Neuron (in vitro differentiated cells): ENCODE measurements at regions not wholly inside any gene's neighbourhood (a gene's known extent, or its start where the extent isn't known, plus 50 kb on each side); places are given as distances from the start of the nearest gene placed in this dataset.
"Not testable (repeated sequence)": the region's sequence is repeated elsewhere in the genome, so short reads cannot be mapped to it uniquely, and the experiment has no call there.

Experiments
- H2AFZ ChIP-seq: one replicate; pipeline ENCODE4 v1.6.1; 2013; ENCODE audit warnings: low read depth, mild to moderate bottlenecking, inconsistent platforms, low read length, moderate library complexity
- H3K27me3 ChIP-seq: one replicate; pipeline ENCODE4 v1.6.1; 2013; ENCODE audit warnings: low read length; ENCODE audit not compliant: insufficient read depth
- H3K36me3 ChIP-seq: one replicate; pipeline ENCODE4 v1.6.1; 2013; ENCODE audit warnings: low read length; ENCODE audit not compliant: insufficient read depth
- H3K4me1 ChIP-seq: one replicate; pipeline ENCODE4 v1.6.1; 2013; ENCODE audit warnings: low read length; ENCODE audit not compliant: insufficient read depth
- H3K4me3 ChIP-seq: 2 replicates; pipeline ENCODE4 v1.5.1; 2013; ENCODE audit warnings: mild to moderate bottlenecking, low read length, moderate library complexity
- H3K9me3 ChIP-seq: one replicate; pipeline ENCODE4 v1.6.1; 2013; ENCODE audit warnings: low read length

GRCh38 chr6:134819236-134819635 is 130.7 kb downstream of the ALDH8A1 start:
- Histone ChIP-seq H3K27me3 (peaks cover 11% of the 10 kb centered on the region), H3K4me3 (no peak overlapping the region), H3K4me1 (no peaks in the 10 kb centered on the region), H3K9me3 (no peaks in the 10 kb centered on the region), H3K36me3 (no peaks in the 10 kb centered on the region), H2AFZ (no peak overlapping the region)

DNA sequence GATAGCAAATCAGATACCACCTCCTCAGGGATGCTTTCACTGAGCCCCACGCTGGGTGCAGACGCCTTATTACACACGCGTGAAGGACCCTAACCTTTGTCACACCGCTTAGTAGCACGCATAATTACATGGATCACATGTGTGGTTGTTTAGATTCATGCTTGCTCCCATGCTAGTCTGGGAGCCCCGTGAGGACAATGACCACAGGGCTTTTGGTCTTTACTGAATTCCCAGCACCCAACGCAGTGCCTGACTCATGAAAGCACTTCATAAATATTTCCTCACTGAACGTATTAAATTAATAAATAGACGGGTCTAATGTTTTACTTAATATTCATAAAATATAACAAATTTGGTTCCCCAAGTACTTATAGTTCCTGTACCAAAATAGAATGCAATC is 132.5 kb downstream of the ALDH8A1 start:
- H3K36me3 ChIP-seq: no peaks in the 10 kb centered on the region
- H3K4me3 ChIP-seq: no peak overlapping the region
- no peaks in the 10 kb centered on the region for H3K9me3 ChIP-seq
- H3K4me1 ChIP-seq: no peaks in the 10 kb centered on the region
- no peak overlapping the region for H2AFZ ChIP-seq
- H3K27me3 ChIP-seq: peaks cover 11% of the 10 kb centered on the region

GRCh38 chr6:134816780-134817179 is 133.1 kb downstream of the ALDH8A1 start:
- no peaks in the 10 kb centered on the region for H3K4me1 ChIP-seq
- H3K9me3 ChIP-seq: no peaks in the 10 kb centered on the region

GRCh38 chr6:134816300-134816699 is 133.6 kb downstream of the ALDH8A1 start:
- no peaks in the 10 kb centered on the region for H3K36me3 ChIP-seq
- H2AFZ ChIP-seq: no peak overlapping the region
- no peak overlapping the region for H3K4me3 ChIP-seq
- H3K9me3 ChIP-seq: no peaks in the 10 kb centered on the region
- H3K4me1 ChIP-seq: no peaks in the 10 kb centered on the region
- H3K27me3 ChIP-seq: peaks cover 4% of the 10 kb centered on the region

More at GRCh38 chr6:134816780-134817179, 133.1 kb downstream of the ALDH8A1 start:
- Histone ChIP-seq H3K27me3 (peaks cover 9% of the 10 kb centered on the region), H3K36me3 (no peaks in the 10 kb centered on the region), H2AFZ (no peak overlapping the region), H3K4me3 (no peak overlapping the region)

DNA sequence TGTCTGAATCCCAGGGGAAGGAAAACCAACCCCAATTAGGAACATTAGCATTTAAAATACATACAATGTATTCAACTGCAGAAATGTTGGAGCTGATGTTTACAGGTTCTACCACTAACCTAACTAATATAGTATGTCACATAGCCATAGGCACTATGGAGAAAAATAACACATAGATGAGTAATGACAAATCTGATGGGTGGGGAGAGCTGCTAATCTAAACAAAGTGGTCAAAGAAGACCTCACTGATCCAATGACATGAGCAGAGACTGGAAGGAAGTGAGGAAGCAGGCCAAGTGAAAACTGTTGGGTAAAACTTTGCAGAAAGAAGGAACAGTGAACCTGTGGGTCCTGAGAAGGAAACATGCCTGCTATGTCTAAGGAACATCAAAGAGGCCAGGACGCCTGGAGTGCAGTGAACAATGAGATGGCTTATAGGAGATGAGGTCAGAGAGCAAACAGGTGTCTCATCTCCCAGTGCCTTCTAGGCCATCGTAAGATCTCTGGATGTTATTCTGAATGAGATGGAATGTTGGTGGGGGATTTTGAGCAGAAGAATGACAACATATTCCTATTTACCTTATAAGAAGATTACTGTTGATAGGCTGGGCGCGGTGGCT is 135.7 kb downstream of the ALDH8A1 start:
- Histone ChIP-seq H3K4me1 (no peaks in the 10 kb centered on the region), H3K9me3 (no peaks in the 10 kb centered on the region), H3K36me3 (no peaks in the 10 kb centered on the region), H3K27me3 (no peaks in the 10 kb centered on the region), H2AFZ (no peak overlapping the region), H3K4me3 (no peak overlapping the region)

GRCh38 chr6:134813146-134813545 is 136.8 kb downstream of the ALDH8A1 start:
- no peaks in the 10 kb centered on the region for H3K9me3 ChIP-seq
- H3K4me1 ChIP-seq: no peaks in the 10 kb centered on the region
- H3K27me3 ChIP-seq: no peaks in the 10 kb centered on the region
- no peak overlapping the region for H2AFZ ChIP-seq
- no peaks in the 10 kb centered on the region for H3K36me3 ChIP-seq
- H3K4me3 ChIP-seq: no peak overlapping the region

DNA sequence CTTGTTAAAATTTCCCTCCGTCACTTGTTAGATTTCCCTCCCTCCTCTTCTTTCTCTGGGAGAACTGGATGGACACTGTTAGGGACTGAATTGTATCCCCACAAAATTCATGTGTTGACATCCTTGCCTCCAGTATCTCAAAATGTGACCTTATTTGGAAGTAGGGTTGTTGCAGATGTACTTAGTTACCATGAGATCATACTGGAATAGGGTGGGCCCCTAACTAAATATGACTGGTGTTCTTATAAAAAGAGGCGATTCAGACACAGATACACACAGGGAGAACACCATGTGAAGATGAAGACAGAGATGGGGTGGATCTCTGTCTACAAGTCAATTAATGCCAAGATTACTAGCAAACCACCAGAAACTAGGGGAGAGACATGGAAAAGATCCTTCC is 139.5 kb downstream of the ALDH8A1 start:
- Histone ChIP-seq H3K4me1 (no peaks in the 10 kb centered on the region), H2AFZ (no peak overlapping the region), H3K4me3 (no peak overlapping the region), H3K9me3 (no peaks in the 10 kb centered on the region), H3K36me3 (no peaks in the 10 kb centered on the region), H3K27me3 (no peaks in the 10 kb centered on the region)

GRCh38 chr6:134809130-134809529 is 140.8 kb downstream of the ALDH8A1 start:
- Histone ChIP-seq H2AFZ (no peak overlapping the region), H3K9me3 (no peaks in the 10 kb centered on the region), H3K27me3 (no peaks in the 10 kb centered on the region), H3K4me1 (no peaks in the 10 kb centered on the region), H3K4me3 (no peak overlapping the region), H3K36me3 (no peaks in the 10 kb centered on the region)

- no peaks in the 10 kb centered on the region for H3K4me1 ChIP-seq
- H3K9me3 ChIP-seq: no peaks in the 10 kb centered on the region
- no peak overlapping the region for H2AFZ ChIP-seq
- no peak overlapping the region for H3K4me3 ChIP-seq
- H3K36me3 ChIP-seq: no peaks in the 10 kb centered on the region
- H3K27me3 ChIP-seq: no peaks in the 10 kb centered on the region
These were observed 143.6 kb downstream of the ALDH8A1 start for GRCh38 chr6:134806180-134806798.

- no peaks in the 10 kb centered on the region for H3K9me3 ChIP-seq
- H3K36me3 ChIP-seq: no peaks in the 10 kb centered on the region
- no peak overlapping the region for H3K4me3 ChIP-seq
- H3K27me3 ChIP-seq: no peaks in the 10 kb centered on the region
- no peak overlapping the region for H2AFZ ChIP-seq
- no peaks in the 10 kb centered on the region for H3K4me1 ChIP-seq
These were observed 144.7 kb downstream of the ALDH8A1 start for GRCh38 chr6:134805168-134805567.

GRCh38 chr6:134804311-134804710 is 145.6 kb downstream of the ALDH8A1 start:
- H3K27me3 ChIP-seq, H2AFZ ChIP-seq, H3K4me1 ChIP-seq, H3K4me3 ChIP-seq, H3K9me3 ChIP-seq, H3K36me3 ChIP-seq: not testable (repeated sequence)

- no peak overlapping the region for H2AFZ ChIP-seq
- no peaks in the 10 kb centered on the region for H3K4me1 ChIP-seq
- H3K4me3 ChIP-seq: no peak overlapping the region
- no peaks in the 10 kb centered on the region for H3K36me3 ChIP-seq
- H3K9me3 ChIP-seq: no peaks in the 10 kb centered on the region
- no peaks in the 10 kb centered on the region for H3K27me3 ChIP-seq
These were observed 147.4 kb downstream of the ALDH8A1 start for GRCh38 chr6:134802426-134803058.

GRCh38 chr6:134797400-134798113 is 152.3 kb downstream of the ALDH8A1 start:
- Histone ChIP-seq H3K36me3 (no peaks in the 10 kb centered on the region), H3K4me3 (no peak overlapping the region), H3K4me1 (no peaks in the 10 kb centered on the region), H3K27me3 (no peaks in the 10 kb centered on the region), H2AFZ (no peak overlapping the region), H3K9me3 (no peaks in the 10 kb centered on the region)
